Left renal cortex interstitium (tissue), 4 donors: ENCODE measurements at regions not wholly inside any gene's neighbourhood (a gene's known extent, or its start where the extent isn't known, plus 50 kb on each side); places are given as distances from the start of the nearest gene placed in this dataset.
"Not testable (repeated sequence)": the region's sequence is repeated elsewhere in the genome, so short reads cannot be mapped to it uniquely, and the experiment has no call there.

Source experiments
- DNase-seq, 4 donors: peaks; one replicate each; pipeline ENCODE4 v3.0.0-alpha.2; 2013; ENCODE audit warnings: low read depth in 4 of 4, low spot score in 2 of 4, missing footprints in 1 of 4

DNA sequence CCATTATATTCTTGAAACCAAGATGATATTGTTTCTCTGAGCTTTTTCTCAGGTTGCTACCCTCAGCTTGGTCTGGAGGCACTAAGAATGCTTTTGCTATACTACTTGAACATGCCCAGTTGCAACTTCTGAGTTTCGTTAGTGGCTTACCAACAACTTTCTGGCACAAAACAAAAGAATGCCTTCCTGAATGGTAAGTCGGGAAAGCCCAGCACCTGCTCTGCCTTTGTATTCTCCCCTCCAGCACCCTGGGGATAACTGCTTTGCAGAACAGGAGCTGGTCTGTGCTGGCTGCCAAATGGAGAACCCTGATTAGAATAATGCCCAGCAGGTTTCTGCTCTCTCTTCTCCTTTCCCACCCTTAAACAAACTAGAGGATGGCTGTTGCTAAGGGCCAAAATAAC lies 149.3 kb downstream of the TGFB2 start:
- DNase-seq, result no peak

DNA sequence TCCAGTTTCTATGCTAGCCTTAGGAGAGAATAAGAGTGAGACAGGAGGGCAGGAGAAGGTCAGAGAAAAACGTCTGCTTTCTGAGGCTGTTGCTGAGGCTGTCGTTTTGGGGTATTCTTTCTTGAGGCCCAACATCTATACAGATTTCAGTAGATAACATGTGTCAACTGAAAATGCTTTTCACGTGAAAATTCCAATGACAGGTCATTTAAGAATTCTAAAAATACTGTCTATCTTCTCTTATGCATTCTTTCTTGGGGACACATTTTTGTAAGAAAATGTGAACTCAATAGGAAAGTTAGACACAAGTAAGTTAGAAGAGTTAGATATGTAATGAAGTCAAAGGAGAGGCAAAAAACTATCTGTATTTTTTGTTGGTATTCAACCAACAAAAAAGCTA lies 150.8 kb downstream of the TGFB2 start:
- no peak for DNase-seq

DNA sequence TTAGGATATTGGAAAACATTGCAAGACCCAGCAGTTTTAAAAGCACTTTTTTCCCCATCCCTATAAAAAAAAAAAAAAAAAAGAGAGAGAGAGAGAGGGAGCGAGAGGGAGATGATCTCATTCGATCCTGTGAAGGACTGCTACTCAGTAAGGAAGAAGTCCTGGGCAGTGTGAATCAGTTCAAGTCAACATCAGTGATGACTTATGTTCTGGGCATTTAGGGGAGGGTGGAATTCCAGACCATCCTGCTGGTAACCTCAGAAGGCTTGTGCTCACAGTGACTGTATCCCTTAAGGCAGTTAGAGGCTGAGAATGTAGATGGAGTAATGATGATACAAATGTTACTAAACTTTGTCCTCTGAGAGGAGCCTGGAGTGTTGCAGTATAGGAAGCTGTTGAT lies 151.4 kb downstream of the TGFB2 start:
- DNase-seq, result no peak

DNA sequence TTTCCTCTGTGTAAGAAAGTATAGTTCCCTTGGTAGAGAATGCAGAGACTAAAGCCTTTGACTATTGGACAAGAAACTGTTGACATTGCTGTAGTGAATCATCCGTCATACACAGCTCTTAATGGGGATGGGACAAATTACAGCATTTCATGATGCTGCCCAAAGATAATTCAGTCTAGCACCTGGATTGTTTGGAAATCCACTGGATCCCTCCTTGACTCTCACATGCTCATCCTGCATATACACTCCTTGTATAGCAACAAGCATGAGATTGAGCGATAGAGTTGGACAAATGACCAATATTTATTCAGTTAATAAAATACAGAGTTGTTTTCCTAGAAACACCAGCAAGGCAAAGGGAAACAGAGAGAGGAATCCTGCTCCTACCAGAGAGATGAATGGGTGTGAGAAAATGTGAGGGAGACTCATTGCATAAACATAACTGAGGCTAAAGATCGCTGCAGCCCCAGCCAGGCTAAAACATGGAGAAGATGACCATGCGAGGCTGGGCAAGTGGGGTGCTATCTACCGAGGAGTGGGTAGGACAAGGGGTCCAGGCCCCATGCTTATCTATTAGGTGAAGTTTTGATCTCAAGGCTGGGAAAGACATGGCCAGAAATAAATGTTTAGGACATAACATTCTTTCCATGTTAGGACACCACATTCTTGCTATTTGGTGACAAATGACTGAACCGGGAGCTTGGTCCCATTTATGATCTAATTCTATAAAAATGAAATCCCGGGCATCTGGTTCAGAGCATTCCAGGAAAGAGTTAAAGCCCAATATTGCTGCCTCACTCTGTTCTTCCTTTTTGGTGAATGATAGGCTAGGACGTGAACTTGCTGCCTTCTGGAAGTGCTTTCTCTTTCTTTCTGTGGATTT lies 153.2 kb downstream of the TGFB2 start:
- no peak for DNase-seq

DNA sequence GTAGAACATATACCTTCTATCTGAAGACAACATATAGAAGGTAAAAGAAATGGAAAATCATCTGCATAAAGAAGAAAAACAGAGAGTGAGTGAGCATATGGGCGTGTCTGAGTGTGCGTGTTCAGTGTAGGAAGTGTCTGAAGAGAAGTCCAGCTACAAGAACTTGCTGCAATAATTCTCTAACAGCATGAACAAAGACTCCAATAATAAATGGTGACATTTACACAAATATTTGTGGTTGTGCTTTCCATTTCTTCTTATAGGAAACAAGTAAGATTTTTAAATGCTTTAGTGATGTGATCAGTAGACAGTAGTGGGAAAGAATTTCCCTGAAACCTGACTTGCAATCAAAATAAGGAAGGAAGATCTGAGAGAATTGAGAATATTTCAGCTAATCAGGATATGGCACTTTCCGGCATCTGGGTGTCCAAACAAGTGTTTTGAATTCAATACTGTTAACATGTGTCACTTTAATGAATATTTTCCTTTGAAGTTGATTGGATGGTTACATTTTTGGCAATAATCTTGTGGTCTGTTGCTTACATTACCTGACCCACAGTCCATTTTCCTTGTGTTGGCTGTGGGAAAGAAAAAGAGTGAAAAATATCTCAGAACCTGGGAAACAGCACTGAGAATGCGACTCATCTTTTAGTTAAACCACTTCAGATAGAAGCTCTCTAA lies 154.0 kb downstream of the TGFB2 start:
- no peak for DNase-seq

DNA sequence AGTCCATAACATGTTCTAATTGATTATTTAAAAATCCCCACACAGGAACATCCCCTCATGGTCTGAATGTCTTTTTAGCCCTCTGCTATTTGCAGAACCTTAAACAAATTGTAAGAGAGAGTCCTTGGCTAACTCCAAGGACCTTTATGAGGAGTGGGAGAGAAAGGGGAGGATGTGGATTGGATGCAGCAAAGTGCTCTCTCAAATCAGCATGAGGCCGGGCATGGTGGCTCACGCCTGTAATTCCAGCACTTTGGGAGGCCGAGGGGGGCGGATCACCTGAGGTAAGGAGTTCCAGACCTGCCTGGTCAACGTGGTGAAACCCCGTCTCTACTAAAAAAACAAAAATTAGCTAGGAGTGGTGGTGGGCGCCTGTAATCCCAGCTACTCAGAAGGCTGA lies 154.8 kb downstream of the TGFB2 start:
- no peak for DNase-seq

DNA sequence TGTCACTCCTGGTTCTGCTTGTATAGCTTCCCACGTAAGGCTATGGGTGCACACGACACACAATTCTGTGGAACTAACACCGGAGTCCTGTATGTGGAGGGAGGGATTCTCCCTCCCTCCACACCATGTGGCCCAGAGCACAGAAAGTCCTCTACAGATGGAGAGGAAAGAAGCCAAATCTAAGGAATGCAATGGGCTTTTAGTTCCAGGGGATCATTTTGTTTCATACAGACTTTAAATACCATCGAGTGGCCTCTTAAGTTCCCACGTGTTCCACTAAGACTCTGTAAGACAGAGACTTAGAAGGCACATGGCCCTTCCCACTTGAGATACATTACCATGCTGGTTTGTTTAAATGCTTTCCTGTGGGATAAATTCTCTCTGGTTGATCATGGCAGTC lies 156.0 kb downstream of the TGFB2 start:
- DNase-seq, result no peak

DNA sequence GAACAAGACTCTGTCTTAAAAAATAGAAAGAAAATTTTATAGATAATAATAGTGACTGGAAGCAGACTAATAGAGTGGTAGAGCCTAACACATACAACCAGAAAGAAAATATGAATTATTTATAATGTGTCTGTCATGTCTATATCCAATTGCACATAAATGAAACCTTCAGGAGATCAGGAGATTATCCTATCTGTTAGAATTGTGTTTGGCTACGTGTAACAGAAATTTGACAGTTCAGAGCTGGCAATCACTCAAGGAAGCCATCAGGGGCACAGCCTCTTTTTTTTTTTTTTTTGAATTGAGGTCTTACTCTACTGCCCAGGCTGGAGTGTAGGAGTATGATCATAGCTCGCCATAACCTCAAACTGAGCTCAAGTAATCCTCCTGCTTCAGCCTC lies 157.2 kb downstream of the TGFB2 start:
- DNase-seq, result no peak

DNA sequence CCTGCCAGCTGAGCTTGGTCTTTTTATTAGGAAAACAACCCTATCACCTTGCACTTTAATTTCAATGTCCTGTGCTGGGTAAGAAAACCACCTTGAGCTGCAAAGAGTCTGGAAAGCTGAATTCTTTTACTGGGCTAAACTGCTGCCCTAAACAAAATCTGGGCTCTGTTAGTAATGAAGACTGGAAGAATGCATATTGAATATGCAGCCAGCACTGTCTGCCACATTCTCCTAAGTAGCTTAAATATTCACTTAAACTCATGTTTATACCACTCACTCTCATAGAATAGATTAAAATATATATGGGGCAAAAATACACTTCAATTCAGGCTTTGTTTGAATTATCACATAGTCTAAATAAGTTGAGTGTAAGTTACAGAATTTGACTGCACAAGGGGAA lies 158.0 kb downstream of the TGFB2 start:
- DNase-seq, result no peak

DNA sequence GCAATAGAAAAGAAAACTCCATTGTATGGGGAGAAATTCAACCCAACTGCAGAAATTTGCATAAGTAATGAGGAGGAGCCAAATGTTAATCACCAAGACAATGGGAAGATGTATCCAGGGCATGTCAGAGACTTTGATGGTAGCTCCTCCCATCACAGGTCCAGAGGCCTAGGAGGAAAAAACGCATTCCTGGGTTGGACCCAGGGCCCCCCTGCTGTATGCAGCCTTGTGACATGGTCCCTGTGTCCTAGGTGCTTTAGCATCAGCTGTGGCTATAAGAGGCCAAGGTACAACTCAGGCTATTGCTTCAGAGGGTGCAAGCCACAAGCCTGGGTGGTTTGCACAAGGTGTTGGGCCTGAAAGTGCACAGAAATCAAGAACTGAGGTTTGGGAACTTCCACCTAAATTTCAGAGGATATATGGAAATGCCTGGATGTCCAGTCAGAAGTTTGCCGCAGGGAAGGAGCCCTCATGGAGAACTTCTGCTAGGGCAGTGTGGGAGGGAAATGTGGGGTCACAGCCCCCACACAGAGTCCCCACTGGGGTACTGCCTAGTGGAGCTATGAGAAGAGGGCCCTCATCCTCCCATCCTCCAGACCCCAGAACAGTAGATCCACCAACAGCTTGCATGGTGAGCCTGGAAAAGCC lies 162.3 kb downstream of the TGFB2 start:
- DNase-seq, result no peak

DNA sequence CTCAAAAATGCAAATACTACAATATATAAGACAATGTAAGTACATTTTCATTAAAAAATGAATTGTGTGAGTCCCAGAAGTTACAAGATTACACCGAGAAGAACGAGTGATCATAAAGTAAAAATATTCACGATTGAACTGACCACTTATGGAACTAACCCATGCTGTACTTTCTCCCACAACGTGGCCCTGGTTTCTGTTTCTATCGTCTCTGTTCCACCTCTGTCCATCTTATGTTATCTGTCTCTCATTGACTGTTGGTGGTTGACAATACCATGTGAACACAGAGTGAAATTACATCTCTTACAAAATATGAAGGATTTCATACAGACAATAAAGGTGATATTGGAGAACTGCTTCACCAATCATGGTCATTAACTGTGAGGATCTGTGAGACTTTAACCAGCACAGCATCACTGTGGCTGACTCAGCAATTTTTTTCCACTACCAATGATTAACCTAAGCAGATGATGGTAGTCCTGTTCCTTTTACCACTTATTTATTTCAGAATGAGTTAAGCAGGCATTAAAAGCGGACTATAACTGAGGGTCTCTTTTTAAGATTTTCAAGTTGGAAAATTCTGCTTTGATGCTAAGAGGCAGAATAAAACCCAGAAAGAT lies 165.1 kb downstream of the TGFB2 start:
- DNase-seq, result no peak

DNA sequence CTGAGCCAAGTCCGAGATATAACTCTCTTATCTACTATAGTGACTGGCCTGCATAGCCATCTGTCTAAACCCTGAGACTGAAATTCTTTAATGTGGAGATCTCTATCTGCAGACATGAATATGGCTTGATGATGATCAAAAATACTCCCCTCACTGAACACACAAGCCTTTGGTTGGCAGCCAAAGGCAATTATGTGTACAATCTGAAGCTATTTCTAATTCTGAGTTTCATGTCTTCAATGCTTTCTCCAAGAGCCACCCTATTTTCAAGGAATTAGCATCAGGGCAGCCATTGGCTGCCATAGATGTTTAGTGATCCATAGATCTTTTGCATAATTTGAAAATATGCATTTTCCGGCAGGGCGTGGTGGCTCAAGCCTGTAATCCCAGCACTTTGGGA lies 168.2 kb downstream of the TGFB2 start:
- no peak for DNase-seq

DNA sequence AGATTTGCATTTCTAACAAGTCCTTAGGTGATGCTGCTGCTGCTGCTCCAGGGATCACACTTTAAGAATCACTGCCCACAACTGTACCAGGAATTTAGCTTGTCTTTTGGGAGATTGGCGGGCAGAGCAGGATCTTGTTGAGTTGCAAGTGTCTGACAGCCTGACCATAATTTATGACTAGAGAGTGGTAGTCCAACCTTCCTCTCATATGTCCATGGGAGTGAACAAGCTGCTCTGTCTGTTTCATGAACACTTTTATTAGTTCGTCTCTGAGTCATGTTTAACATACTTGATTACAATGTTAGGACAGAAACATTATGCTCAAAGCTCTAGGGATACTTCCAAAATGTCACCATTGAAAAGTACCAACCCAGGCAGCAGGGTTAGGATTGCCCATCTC lies 169.6 kb downstream of the TGFB2 start:
- no peak for DNase-seq

DNA sequence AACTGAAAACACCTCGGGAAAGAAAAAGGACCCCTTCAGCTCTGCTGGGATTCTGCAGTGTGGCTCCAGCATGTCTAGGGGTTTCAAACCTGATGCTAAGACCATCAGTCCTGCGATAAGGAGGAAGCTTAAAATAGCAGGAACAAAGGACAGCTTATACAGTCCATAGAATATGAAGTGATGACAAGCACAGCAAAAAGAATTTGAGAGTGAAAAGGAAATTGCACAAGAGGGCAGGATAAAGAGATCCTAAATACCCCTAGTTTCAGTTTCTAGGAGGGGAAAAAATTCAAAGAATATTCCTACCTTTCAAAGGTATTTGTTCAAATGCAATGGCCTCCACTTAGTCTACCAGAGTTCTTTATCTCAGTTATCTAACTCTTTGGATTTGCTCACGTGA lies 171.4 kb downstream of the TGFB2 start:
- DNase-seq, result no peak

DNA sequence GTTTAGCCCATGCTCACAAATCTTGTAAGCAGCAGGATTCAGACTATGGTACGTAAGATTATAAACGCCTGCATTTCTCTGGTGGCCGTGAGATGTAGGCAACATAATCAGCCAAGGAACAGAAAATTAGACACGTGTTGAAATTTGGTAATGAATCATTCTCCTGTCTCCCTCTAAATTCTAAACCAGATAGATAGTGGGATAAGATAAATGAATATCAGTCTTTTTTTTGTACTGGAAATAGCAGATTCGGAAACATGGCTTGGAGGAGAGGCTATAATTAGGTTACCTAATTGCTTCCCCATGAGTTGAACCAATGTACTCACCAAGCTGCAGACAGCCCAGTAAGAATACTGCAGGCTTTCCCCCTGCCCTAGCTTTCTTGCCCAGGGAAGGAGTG lies 172.3 kb downstream of the TGFB2 start:
- DNase-seq, result no peak

DNA sequence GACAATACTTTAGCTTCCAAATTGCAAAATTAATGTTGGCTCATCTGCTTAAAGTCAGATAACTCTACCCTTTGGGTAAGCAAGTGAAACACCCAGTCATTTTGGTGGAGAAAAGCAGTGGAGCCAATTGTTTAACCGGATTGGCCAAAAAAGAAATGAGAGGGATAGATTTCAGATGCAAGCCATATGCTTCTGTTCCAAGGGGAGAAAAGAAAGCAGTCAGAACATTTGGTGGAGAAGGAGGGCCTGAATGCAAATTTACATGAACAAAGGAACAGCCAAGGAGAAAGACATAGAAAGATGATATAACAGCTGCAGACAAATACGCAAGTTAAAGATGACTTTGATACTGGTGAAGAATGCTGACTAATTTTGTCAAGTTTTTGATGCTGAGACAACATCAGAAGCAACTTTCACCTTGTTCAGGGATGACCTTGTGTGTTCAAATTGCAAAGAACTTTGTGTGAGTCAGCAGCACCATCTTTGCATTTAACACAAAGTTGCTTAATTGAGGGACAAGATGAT lies 173.1 kb downstream of the TGFB2 start:
- no peak for DNase-seq

DNA sequence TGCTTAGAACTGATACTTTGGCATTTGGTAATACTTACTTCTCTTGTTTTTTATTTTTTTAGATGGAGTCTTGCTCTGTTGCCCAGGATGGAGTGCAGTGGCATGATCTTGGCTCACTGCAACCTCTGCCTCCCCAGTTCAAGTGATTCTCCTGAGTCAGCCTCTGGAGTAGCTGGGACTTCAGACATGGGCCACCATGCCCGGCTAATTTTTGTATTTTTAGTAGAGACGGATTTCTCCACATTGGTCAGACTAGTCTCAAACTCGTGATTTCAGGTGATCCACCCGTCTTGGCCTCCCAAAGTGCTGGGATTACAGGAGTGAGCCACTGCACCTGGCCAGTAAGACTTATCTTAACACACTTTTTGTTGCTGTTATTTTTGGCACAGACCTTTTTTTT lies 175.5 kb downstream of the TGFB2 start:
- DNase-seq, result not testable (repeated sequence)

DNA sequence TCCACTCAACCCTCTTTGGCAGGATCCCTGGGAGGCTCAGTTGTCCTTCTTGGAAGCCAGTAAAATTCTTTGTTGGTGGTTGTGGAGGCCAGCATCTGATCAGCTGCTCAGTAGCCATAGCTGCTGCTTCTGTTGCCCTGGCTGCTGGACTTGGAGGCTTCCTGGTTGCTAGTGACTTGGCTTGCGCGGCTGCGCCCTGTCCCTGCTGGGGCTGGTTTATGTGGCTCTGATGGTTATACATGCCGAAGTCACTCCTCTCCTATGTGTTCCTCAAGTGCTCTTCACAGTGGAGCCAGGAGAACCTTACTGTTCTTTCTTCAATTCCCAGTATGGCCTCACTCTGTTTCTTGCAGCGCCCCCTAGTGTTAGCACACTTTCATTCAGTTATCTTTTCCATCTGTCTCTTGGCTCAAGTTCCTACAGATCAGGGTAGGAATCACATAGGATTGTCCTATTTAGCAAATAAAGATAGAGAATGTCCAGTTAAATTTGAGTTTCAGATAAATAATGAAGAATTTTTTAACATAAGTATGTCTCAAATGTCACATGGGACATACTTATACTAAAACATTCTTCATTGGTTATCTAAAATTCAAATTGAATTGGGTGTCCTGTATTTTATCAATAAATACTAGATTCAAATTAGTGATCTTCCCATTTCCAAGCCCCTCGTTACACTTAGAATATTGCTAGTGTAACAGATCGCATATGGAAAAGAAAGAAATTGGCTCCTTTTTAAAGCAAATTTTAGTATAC lies 176.5 kb downstream of the TGFB2 start:
- no peak for DNase-seq

DNA sequence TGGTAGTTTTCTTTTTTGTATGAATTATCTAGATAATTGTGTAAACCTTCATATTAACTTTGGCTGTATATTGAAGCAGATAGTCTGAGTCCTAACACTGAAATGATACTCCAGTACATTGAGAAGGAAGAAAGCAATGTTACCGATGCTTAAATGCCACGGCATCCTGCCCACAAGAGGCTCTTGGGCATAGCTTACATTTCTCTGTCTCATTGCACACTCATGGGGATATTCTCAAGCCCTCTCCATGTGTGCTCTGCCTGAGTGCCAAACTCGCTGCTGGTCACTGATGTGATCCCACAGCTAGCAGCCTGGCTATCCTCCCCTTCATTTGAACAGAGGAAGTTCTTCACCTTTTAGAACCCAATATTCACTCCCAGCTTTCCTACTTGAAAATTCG lies 179.4 kb downstream of the TGFB2 start:
- DNase-seq, result no peak

DNA sequence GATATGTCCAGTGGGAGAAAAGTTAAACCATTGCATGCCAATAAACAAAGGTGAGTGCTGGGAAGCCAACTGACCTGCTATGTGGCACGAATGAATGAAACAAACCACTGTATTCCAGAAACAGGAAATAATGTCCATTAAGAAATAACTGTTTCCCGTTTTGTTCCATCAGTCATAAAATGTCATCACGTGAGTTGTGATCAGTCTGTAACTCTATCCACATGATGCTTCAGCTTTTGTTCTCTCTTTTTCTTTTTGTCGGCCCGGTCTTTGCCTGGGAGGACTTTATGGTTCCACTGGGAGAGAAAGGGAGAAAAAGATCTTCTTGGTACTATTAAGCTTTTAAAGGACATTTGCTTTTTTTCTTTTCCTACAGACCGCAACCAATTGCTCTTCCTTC lies 179.9 kb downstream of the TGFB2 start:
- DNase-seq, result no peak
